Activated CD4-positive, alpha-beta T cell treated with anti-CD3 and anti-CD28 coated beads, Interleukin-2, amount 50 U/mL, for 1 hour (primary cell): ENCODE measurements at regions not wholly inside any gene's neighbourhood (a gene's known extent, or its start where the extent isn't known, plus 50 kb on each side); places are given as distances from the start of the nearest gene placed in this dataset.
"Not testable (repeated sequence)": the region's sequence is repeated elsewhere in the genome, so short reads cannot be mapped to it uniquely, and the experiment has no call there.

Experiments used
- DNase-seq: peaks from one replicate; pipeline ENCODE4 v3.0.0-alpha.2; 2020

GRCh38 chr7:10501206-10501884, 472.3 kb upstream of the PHF14 start:
- not testable (repeated sequence) for DNase-seq

DNA sequence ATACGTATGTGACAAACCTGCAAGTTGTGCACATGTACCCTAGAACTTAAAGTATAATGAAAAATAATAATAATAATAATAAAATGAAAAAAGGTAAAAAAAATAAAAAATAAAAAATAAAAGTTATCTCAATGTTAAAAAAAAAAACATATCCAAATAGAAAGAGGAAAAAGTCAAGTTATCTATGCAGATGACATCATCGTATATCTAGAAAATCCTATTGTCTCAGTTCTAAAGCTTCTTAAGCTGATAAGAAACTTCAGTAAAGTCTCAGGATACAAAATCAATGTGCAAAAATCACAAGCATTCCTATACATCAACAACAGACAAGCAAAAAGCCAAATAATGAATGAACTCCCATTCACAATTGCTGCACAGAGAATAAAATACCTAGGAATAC, 466.6 kb upstream of the PHF14 start:
- no peak for DNase-seq

DNA sequence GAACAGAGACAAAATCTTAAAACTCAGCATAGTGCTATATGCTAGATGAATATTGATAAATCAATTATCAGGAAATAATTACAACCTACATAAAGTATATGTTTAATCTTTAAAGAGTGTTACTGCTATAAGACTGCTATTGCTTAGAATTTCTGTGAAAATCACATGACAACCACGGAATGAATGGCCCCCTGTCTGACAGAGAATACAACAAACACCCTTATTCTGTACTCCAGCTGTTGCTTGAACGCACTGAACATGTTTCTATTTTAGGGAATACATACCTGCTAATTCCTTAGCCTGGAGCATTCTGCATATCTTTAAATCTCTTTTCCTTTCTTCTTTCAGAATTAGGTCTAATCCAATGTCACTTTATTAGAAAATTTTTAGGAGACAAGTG, 452.4 kb upstream of the PHF14 start:
- DNase-seq, result no peak

- DNase-seq, result not testable (repeated sequence)
These were observed 440.2 kb upstream of the PHF14 start for GRCh38 chr7:10533429-10533828.

GRCh38 chr7:10536561-10536960, 437.1 kb upstream of the PHF14 start:
- no peak for DNase-seq

GRCh38 chr7:10537764-10538163, 435.9 kb upstream of the PHF14 start:
- DNase-seq, result no peak

GRCh38 chr7:10557375-10557774, 416.3 kb upstream of the PHF14 start:
- DNase-seq, result no peak

GRCh38 chr7:10560497-10560896, 413.2 kb upstream of the PHF14 start:
- no peak for DNase-seq

GRCh38 chr7:10568891-10569290, 404.8 kb upstream of the PHF14 start:
- DNase-seq, result no peak

DNA sequence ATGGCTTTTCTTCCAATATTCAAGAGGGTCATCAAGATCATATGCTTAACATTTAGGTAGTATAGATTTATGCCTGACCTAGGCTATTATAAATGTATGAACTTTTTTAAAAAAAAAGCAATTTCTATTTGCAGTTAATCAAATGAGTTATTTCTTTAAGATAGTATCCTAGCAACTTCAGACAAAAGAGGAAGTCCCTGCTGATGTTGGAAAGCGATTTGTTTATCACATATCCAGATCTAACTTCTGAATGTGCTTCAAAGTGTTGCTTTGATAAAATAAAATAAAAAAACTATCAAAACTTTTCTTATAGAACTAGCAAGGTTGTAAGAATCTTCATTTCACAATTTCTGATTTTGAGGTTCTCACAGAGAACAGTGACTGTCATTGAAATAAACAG, 401.9 kb upstream of the PHF14 start:
- DNase-seq, result no peak

DNA sequence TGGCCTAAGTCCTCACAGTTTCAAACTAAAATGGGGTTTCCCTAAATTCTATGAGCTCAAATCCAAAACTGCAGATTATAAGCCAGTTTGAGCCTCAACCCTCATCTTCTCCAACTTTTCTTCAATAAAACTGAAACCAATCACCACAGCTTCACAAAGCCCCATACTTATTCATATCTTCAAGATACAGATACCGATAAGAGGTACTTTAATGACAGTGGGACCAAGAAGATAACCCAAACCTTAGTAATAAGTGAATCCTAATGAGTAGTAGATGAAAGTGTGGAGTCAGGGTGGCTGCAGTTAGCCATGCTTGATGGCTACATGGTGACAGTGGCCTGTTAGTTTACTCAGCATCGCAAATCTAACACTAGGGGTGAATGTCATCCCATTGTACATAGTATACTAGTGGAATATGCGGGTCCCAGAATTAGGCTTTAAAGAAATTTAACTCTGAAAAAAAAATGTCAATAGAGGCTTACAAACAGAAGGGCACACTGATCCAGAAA, 395.8 kb upstream of the PHF14 start:
- DNase-seq, result no peak

DNA sequence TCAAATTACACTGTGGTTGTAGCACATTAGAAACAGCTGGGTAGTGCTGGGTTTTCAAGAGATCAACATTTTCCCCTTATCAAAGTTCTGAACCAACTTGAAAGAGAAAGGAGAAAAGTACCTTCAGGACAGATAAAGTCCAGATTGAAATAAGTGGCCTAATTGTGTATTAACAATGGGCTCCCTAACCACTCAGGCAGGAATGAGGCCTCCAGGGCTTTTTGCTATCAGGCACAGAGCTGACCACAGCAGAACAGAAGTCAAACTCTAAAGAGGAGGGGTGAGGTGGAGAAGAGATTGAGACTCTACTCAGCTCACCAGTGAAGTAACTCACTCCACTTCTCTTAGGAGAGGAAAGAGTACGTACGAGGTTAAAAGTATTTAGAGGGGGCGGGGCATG, 394.1 kb upstream of the PHF14 start:
- DNase-seq, result no peak

GRCh38 chr7:10584886-10585285, 388.8 kb upstream of the PHF14 start:
- no peak for DNase-seq

- no peak for DNase-seq
These were observed 385.6 kb upstream of the PHF14 start for GRCh38 chr7:10588084-10588483.

DNA sequence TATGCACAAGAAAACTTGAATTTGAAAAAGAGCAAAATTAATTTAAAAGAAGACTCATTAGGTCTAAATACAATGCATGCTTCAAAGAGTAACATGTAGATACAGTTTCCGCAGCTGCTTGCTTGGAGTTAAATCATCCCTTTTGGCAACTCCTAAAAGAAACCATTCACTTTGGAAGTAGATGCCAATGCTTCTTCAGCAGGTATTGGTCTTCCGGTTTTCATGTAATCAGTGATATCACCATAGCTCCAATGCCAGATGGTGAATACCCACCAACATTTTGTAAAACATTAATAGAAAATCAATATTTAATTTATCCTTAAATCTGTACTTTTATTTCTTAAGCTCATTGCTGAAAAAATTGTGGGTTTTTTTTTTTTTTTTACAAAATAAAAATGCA, 381.1 kb upstream of the PHF14 start:
- DNase-seq, result no peak

DNA sequence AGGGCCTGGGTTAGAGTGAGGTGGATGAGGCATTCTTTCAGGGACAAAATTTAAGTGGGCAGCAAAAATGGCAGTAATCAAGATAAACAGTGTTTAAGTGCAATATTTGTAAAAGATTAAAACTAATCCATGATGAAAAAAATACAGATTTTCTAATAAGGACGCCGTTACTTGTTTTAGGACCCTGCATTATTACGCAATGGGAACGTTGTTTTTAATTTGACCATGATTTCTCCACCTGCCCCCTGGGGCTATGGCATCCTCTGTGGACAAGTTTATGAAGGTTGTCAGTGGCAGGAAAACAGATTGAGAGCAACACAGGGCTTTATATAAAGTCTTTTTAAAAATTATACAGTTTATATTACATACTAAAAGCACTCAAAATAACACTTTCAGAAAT, 380.6 kb upstream of the PHF14 start:
- DNase-seq, result no peak

DNA sequence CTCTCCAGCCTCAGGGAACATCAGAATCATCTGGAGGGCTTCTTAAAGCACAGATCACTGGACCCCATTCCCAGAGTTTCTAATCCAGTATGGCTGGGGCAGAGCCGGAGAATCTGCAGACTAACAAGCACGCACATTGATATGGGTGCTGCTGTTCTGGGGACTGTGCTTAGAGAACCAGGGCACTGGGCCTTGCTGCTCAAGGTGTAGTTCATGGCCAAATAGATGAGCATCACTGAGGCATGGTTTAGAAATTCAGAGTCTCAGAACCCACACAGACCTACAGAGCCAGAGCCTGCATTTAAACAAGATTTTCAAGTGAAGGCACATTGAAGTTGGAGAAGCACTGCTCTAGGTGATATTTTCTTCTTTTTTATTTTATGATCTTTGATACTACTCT, 376.8 kb upstream of the PHF14 start:
- DNase-seq, result no peak

- DNase-seq, result no peak
These were observed 369.5 kb upstream of the PHF14 start for GRCh38 chr7:10604128-10604527.

DNA sequence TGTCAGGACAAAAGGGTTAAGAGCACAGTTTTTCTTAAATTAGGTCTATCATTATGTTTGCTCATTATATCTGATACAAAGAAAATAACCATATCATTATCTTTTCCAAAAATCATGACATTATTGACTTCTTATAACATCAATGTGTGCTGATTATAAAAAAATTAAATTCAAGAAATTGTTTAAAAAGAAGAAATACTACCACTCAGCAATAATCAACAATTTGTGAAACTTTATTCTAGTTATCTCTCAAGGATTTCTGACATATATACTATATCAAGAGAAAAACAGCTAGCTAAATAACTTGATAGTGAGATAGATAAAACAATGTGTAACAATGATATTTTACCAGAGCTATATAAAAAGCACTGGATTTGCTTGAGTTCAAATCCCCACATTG, 360.7 kb upstream of the PHF14 start:
- no peak for DNase-seq

DNA sequence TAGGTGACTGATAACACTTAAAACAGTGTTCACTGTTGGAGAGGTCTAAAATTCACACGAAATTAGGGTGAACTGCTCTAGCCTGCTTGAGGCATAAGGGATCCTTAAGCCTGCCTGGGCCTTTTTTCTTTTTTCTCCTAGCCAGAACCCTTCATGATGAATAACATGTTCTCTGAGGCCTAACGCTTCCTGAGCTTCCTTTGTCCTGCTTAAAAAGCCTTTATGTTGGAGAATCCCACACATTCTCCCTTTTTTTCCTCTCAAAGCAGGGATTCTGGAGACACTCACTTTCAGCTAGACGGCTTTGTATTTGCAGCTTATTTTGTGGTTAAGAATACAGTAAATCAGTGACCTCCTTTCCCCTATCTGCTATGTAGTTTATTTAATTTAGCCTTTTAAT, 354.7 kb upstream of the PHF14 start:
- no peak for DNase-seq

DNA sequence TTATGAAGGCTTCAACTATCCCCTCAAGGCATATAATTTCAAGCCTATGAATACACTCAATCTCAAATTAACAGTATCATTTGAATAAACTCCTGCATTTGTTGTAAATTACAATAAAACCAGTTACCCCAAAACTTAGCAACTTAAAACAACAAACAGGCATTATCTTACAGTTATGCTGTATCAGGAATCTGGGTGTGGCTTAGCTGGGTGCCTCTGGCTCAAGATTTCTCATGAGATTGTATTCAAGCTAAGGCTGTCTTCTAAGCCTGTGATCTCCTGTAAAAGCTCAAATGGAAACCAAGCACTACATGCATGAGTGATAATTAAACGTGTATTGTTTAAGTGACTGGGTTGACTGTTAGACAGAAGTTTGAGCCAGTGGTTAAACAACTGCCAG, 341.0 kb upstream of the PHF14 start:
- DNase-seq, result no peak

- DNase-seq, result no peak
These were observed 339.4 kb upstream of the PHF14 start for GRCh38 chr7:10634239-10634638.

DNA sequence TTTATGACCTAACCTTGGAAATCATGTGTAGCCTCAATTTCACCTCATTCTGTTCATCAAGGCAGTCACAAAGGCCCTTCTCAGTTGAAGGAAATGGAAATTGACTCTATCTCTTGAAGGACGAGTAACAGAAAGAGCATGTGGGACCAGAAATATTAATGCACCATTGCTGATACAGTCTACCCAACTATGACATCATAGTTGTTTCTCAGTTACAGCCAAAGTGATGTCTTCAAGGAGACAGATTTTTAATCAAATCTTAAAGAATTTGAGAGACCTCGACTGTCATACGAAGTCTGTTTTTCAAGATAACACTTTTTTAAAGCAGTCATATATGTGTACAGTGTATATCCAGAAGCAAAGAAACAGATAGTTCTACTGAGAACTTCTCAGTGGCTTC, 335.7 kb upstream of the PHF14 start:
- no peak for DNase-seq

DNA sequence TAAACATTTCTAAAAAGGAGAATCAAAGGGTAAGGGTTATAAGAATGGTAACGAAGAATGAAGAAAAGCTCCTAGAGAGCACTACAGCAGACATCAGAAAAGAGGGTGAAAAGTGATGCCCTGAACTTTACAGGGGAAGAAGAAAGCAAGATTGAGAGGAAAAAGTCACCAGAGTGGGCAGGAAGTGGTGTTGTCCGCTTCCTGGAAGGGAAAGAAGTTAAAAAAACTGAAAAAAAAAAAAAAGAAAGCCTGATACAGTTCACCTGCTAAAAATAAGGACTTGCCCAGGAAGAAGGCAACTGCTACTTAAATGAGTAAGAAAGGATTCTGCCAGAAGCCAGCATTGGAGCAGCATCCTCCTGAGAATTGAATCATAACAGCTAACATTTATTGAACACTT, 330.1 kb upstream of the PHF14 start:
- DNase-seq, result no peak

- no peak for DNase-seq
These were observed 328.8 kb upstream of the PHF14 start for GRCh38 chr7:10644849-10645248.
